ENCODE measurements at regions not wholly inside any gene's neighbourhood (a gene's known extent, or its start where the extent isn't known, plus 50 kb on each side); places are given as distances from the start of the nearest gene placed in this dataset.

- H3K27me3 ChIP-seq (replicated peaks; ENCODE audit: insufficient read depth): no peaks in the 10 kb centered on the region
- DNase-seq (ENCODE audit: low spot score) (peak; percentile 25), ATAC-seq (ENCODE audit: insufficient number of reproducible peaks, low FRiP score, low read depth) (peak; percentile 59)
- H3K4me3 ChIP-seq: peak overlapping the region; percentile 1
- peak overlapping the region; percentile 53 to 86 for H3K27ac ChIP-seq
- H3K36me3 ChIP-seq: no peaks in the 10 kb centered on the region
- no peaks in the 10 kb centered on the region for H3K9me3 ChIP-seq
- TF ChIP-seq CTCF (IDR thresholded peaks at IDR 0.05): no peak
- H3K4me1 ChIP-seq (ENCODE audit: control insufficient read depth in 1 of 2, low read depth in 2 of 2): peaks cover 12 to 37% of the 10 kb centered on the region in 2 donors
Observed at GRCh38 chr6:132020138-132020581, 69.0 kb upstream of the CCN2 start.

- Histone ChIP-seq H3K4me1 (ENCODE audit: control insufficient read depth in 1 of 2, low read depth in 2 of 2) (peaks cover 12 to 37% of the 10 kb centered on the region in 2 donors), H3K27ac (peak overlapping the region; percentile 53 to 86), H3K27me3 (replicated peaks; ENCODE audit: insufficient read depth) (no peaks in the 10 kb centered on the region), H3K9me3 (no peaks in the 10 kb centered on the region), H3K36me3 (no peaks in the 10 kb centered on the region), H3K4me3 (no peak overlapping the region)
- TF ChIP-seq CTCF (IDR thresholded peaks at IDR 0.05): no peak
- DNase-seq (ENCODE audit: low spot score) (no peak), ATAC-seq (ENCODE audit: insufficient number of reproducible peaks, low FRiP score, low read depth) (no peak)
Observed at GRCh38 chr6:132019586-132019985, 68.4 kb upstream of the CCN2 start.

- Histone ChIP-seq H3K27me3 (replicated peaks; ENCODE audit: insufficient read depth) (no peaks in the 10 kb centered on the region), H3K9me3 (no peaks in the 10 kb centered on the region), H3K4me1 (ENCODE audit: control insufficient read depth in 1 of 2, low read depth in 2 of 2) (peaks cover 12 to 37% of the 10 kb centered on the region in 2 donors), H3K36me3 (no peaks in the 10 kb centered on the region), H3K27ac (no peak overlapping the region), H3K4me3 (no peak overlapping the region)
- DNase-seq (ENCODE audit: low spot score) (no peak), ATAC-seq (ENCODE audit: insufficient number of reproducible peaks, low FRiP score, low read depth) (no peak)
- no peak for TF ChIP-seq CTCF (IDR thresholded peaks at IDR 0.05)
Observed at GRCh38 chr6:132017942-132018341, 66.8 kb upstream of the CCN2 start.

GRCh38 chr6:132016396-132016795, 65.2 kb upstream of the CCN2 start:
- H3K4me1 ChIP-seq (ENCODE audit: control insufficient read depth in 1 of 2, low read depth in 2 of 2): peaks cover 14 to 34% of the 10 kb centered on the region in 2 donors
- H3K27ac ChIP-seq: no peak overlapping the region
- H3K9me3 ChIP-seq: no peaks in the 10 kb centered on the region
- H3K4me3 ChIP-seq: no peak overlapping the region
- no peaks in the 10 kb centered on the region for H3K36me3 ChIP-seq
- no peaks in the 10 kb centered on the region for H3K27me3 ChIP-seq (replicated peaks; ENCODE audit: insufficient read depth)
- TF ChIP-seq CTCF (IDR thresholded peaks at IDR 0.05): no peak
- DNase-seq (ENCODE audit: low spot score) (no peak), ATAC-seq (ENCODE audit: insufficient number of reproducible peaks, low FRiP score, low read depth) (no peak)

- Histone ChIP-seq H3K4me3 (peak overlapping the region; percentile 51), H3K4me1 (ENCODE audit: control insufficient read depth in 1 of 2, low read depth in 2 of 2) (peaks cover 10 to 33% of the 10 kb centered on the region in 2 donors), H3K27me3 (replicated peaks; ENCODE audit: insufficient read depth) (no peaks in the 10 kb centered on the region), H3K36me3 (no peaks in the 10 kb centered on the region), H3K9me3 (no peaks in the 10 kb centered on the region), H3K27ac (peak overlapping the region; percentile 82 to 86)
- no peak for DNase-seq (ENCODE audit: low spot score)
- TF ChIP-seq CTCF (IDR thresholded peaks at IDR 0.05): no peak
- ATAC-seq (ENCODE audit: insufficient number of reproducible peaks, low FRiP score, low read depth): peak; percentile 62
Observed at GRCh38 chr6:132011582-132011981, 60.4 kb upstream of the CCN2 start.

Data from thoracic aorta (tissue), 2 donors.